ENCODE measurements at regions not wholly inside any gene's neighbourhood (a gene's known extent, or its start where the extent isn't known, plus 50 kb on each side); places are given as distances from the start of the nearest gene placed in this dataset.

DNA sequence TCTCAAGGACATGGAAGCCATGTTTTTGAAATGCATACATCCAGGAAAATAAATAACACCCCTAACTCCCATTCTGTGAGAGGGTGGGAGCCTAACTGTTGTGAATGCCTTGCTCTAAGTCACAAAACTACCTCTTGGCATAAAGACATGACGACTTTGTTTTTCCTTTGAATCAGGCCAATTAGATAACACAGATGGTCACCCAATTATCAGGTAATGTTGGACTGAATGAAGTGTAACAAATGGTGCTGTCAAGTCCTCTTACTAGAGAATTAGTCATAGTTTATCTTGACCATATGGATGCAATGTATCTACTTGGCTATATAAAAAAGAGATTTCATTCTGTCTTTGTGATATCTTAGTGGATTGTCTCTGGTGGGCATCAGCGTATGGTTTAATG, 553.6 kb upstream of the ATXN8OS start:
- no peak for TF ChIP-seq TAF1 (IDR thresholded peaks at IDR 0.05; ENCODE audit: low read depth, low read length)
- no peak for TF ChIP-seq POLR2A (IDR thresholded peaks at IDR 0.05; ENCODE audit: low read depth, low read length)
- no peak for TF ChIP-seq POLR2AphosphoS5 (IDR thresholded peaks at IDR 0.05; ENCODE audit: low read depth, low read length)
- no peak for TF ChIP-seq SPI1 (IDR thresholded peaks at IDR 0.05; ENCODE audit: low read depth, low read length)
- no peak for TF ChIP-seq POU2F2 (IDR thresholded peaks at IDR 0.05; ENCODE audit: low read depth, low read length)
